ENCODE measurements at regions not wholly inside any gene's neighbourhood (a gene's known extent, or its start where the extent isn't known, plus 50 kb on each side); places are given as distances from the start of the nearest gene placed in this dataset.
"Not testable (repeated sequence)": the region's sequence is repeated elsewhere in the genome, so short reads cannot be mapped to it uniquely, and the experiment has no call there.

- not testable (repeated sequence) for H3K9me3 ChIP-seq (ENCODE audit: control insufficient read depth, low read length); DNase-seq; H3K4me1 ChIP-seq (ENCODE audit: control insufficient read depth, insufficient read depth, low read length, poor library complexity, severe bottlenecking); H3K4me3 ChIP-seq (ENCODE audit: insufficient read depth, low read depth, low read length, poor library complexity, severe bottlenecking); H3K27me3 ChIP-seq (replicated peaks; ENCODE audit: control insufficient read depth, insufficient read depth, low read length, poor library complexity, severe bottlenecking); H3K27ac ChIP-seq (ENCODE audit: insufficient read depth, low read length, poor library complexity, severe bottlenecking); H3K36me3 ChIP-seq (ENCODE audit: control insufficient read depth, insufficient read depth, low read length)
Observed at GRCh38 chr21:9844106-9844505, 677.3 kb upstream of the TPTE start.

DNA sequence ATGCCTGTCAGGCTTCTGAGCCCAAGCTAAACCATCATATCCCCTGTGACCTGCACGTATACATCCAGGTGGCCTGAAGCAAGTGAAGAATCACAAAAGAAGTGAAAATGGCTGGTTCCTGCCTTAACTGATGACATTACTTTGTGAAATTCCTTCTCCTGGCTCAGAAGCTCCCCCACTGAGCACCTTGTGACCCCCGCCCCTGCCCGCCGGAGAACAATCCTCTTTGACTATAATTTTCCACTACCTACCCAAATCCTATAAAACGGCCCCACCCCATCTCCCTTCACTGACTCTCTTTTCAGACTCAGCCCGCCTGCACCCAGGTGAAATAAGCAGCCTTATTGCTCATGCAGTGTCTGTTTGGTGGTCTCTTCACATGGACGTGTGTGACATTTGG, 673.9 kb upstream of the TPTE start:
- not testable (repeated sequence) for H3K4me1 ChIP-seq (ENCODE audit: control insufficient read depth, insufficient read depth, low read length, poor library complexity, severe bottlenecking); H3K27me3 ChIP-seq (replicated peaks; ENCODE audit: control insufficient read depth, insufficient read depth, low read length, poor library complexity, severe bottlenecking); H3K9me3 ChIP-seq (ENCODE audit: control insufficient read depth, low read length); H3K36me3 ChIP-seq (ENCODE audit: control insufficient read depth, insufficient read depth, low read length); DNase-seq; H3K4me3 ChIP-seq (ENCODE audit: insufficient read depth, low read depth, low read length, poor library complexity, severe bottlenecking); H3K27ac ChIP-seq (ENCODE audit: insufficient read depth, low read length, poor library complexity, severe bottlenecking)

GRCh38 chr21:9851166-9851565, 670.2 kb upstream of the TPTE start:
- not testable (repeated sequence) for H3K36me3 ChIP-seq (ENCODE audit: control insufficient read depth, insufficient read depth, low read length); DNase-seq; H3K9me3 ChIP-seq (ENCODE audit: control insufficient read depth, low read length)

GRCh38 chr21:9851695-9852094, 669.7 kb upstream of the TPTE start:
- not testable (repeated sequence) for H3K4me3 ChIP-seq (ENCODE audit: insufficient read depth, low read depth, low read length, poor library complexity, severe bottlenecking); H3K27ac ChIP-seq (ENCODE audit: insufficient read depth, low read length, poor library complexity, severe bottlenecking); H3K27me3 ChIP-seq (replicated peaks; ENCODE audit: control insufficient read depth, insufficient read depth, low read length, poor library complexity, severe bottlenecking); DNase-seq; H3K36me3 ChIP-seq (ENCODE audit: control insufficient read depth, insufficient read depth, low read length); H3K4me1 ChIP-seq (ENCODE audit: control insufficient read depth, insufficient read depth, low read length, poor library complexity, severe bottlenecking); H3K9me3 ChIP-seq (ENCODE audit: control insufficient read depth, low read length)

More at GRCh38 chr21:9851166-9851565, 670.2 kb upstream of the TPTE start:
- not testable (repeated sequence) for H3K27ac ChIP-seq (ENCODE audit: insufficient read depth, low read length, poor library complexity, severe bottlenecking); H3K4me1 ChIP-seq (ENCODE audit: control insufficient read depth, insufficient read depth, low read length, poor library complexity, severe bottlenecking); H3K4me3 ChIP-seq (ENCODE audit: insufficient read depth, low read depth, low read length, poor library complexity, severe bottlenecking); H3K27me3 ChIP-seq (replicated peaks; ENCODE audit: control insufficient read depth, insufficient read depth, low read length, poor library complexity, severe bottlenecking)

- not testable (repeated sequence) for DNase-seq; H3K27ac ChIP-seq (ENCODE audit: insufficient read depth, low read length, poor library complexity, severe bottlenecking); H3K4me1 ChIP-seq (ENCODE audit: control insufficient read depth, insufficient read depth, low read length, poor library complexity, severe bottlenecking); H3K9me3 ChIP-seq (ENCODE audit: control insufficient read depth, low read length); H3K4me3 ChIP-seq (ENCODE audit: insufficient read depth, low read depth, low read length, poor library complexity, severe bottlenecking); H3K36me3 ChIP-seq (ENCODE audit: control insufficient read depth, insufficient read depth, low read length); H3K27me3 ChIP-seq (replicated peaks; ENCODE audit: control insufficient read depth, insufficient read depth, low read length, poor library complexity, severe bottlenecking)
Observed at GRCh38 chr21:9857563-9857962, 663.8 kb upstream of the TPTE start.

GRCh38 chr21:9859865-9860264, 661.5 kb upstream of the TPTE start:
- H3K36me3 ChIP-seq (ENCODE audit: control insufficient read depth, insufficient read depth, low read length); H3K4me1 ChIP-seq (ENCODE audit: control insufficient read depth, insufficient read depth, low read length, poor library complexity, severe bottlenecking); DNase-seq; H3K27me3 ChIP-seq (replicated peaks; ENCODE audit: control insufficient read depth, insufficient read depth, low read length, poor library complexity, severe bottlenecking); H3K4me3 ChIP-seq (ENCODE audit: insufficient read depth, low read depth, low read length, poor library complexity, severe bottlenecking); H3K9me3 ChIP-seq (ENCODE audit: control insufficient read depth, low read length); H3K27ac ChIP-seq (ENCODE audit: insufficient read depth, low read length, poor library complexity, severe bottlenecking): not testable (repeated sequence)

DNA sequence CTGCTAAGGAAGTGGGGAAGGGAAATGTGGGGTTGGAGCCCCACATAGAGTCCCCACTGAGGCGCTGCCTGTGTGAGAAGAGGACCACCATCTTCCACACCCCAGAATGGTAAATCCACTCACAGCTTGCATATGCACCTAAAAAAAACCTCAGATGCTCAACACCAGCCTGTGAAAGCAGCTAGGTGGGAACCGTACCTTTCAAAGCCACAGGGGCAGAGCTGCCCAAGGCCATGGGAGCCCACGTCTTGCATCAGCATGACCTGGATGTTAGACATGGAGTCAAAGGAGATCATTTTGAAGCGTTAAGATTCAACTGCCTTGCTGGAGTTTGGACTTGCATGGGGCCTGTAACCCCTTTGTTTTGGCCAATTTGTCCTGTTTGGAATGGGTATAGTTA, 658.9 kb upstream of the TPTE start:
- H3K4me1 ChIP-seq (ENCODE audit: control insufficient read depth, insufficient read depth, low read length, poor library complexity, severe bottlenecking); H3K36me3 ChIP-seq (ENCODE audit: control insufficient read depth, insufficient read depth, low read length); H3K27me3 ChIP-seq (replicated peaks; ENCODE audit: control insufficient read depth, insufficient read depth, low read length, poor library complexity, severe bottlenecking); H3K9me3 ChIP-seq (ENCODE audit: control insufficient read depth, low read length); H3K27ac ChIP-seq (ENCODE audit: insufficient read depth, low read length, poor library complexity, severe bottlenecking); H3K4me3 ChIP-seq (ENCODE audit: insufficient read depth, low read depth, low read length, poor library complexity, severe bottlenecking); DNase-seq: not testable (repeated sequence)

DNA sequence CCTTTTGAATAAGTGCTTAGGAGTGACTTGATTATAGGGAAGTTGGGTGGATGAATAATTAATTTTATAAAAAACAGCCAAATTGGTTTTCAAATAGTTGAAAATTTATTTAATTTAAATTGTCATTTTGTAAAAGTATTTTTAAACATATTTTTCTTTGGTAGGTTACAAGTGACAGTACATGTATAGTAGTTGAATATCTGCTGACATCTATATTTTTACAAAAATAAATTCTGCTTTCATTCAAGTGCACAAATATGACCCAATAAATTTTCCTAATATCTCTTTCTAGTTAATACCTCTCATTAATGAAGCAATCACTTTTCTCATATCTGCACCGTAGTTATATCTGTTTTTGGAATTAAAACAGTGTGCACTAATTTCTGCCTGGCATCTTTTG, 653.6 kb upstream of the TPTE start:
- not testable (repeated sequence) for H3K4me1 ChIP-seq (ENCODE audit: control insufficient read depth, insufficient read depth, low read length, poor library complexity, severe bottlenecking); DNase-seq; H3K27ac ChIP-seq (ENCODE audit: insufficient read depth, low read length, poor library complexity, severe bottlenecking); H3K36me3 ChIP-seq (ENCODE audit: control insufficient read depth, insufficient read depth, low read length); H3K27me3 ChIP-seq (replicated peaks; ENCODE audit: control insufficient read depth, insufficient read depth, low read length, poor library complexity, severe bottlenecking); H3K4me3 ChIP-seq (ENCODE audit: insufficient read depth, low read depth, low read length, poor library complexity, severe bottlenecking); H3K9me3 ChIP-seq (ENCODE audit: control insufficient read depth, low read length)

DNA sequence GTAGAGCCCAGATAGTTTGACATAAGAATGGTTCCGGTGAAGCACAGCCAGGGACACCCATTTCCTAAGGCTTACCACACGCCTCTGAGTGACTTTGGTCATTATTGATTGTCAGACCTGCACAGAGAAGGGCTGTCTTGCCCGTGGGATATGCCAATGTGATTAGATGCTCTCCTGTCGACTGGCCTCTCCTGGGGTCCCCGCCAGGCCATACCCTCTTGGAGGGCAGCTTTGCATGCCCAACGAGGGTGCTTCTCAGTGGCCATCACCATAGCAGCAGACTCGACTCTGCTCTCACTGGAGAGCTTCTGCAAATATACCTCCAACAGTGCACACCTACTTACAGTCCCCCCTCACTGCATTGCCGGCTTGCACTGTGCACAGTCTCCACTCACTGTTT, 648.3 kb upstream of the TPTE start:
- not testable (repeated sequence) for H3K36me3 ChIP-seq (ENCODE audit: control insufficient read depth, insufficient read depth, low read length); H3K27ac ChIP-seq (ENCODE audit: insufficient read depth, low read length, poor library complexity, severe bottlenecking); DNase-seq; H3K4me1 ChIP-seq (ENCODE audit: control insufficient read depth, insufficient read depth, low read length, poor library complexity, severe bottlenecking); H3K4me3 ChIP-seq (ENCODE audit: insufficient read depth, low read depth, low read length, poor library complexity, severe bottlenecking); H3K27me3 ChIP-seq (replicated peaks; ENCODE audit: control insufficient read depth, insufficient read depth, low read length, poor library complexity, severe bottlenecking); H3K9me3 ChIP-seq (ENCODE audit: control insufficient read depth, low read length)

- H3K4me1 ChIP-seq (ENCODE audit: control insufficient read depth, insufficient read depth, low read length, poor library complexity, severe bottlenecking); H3K4me3 ChIP-seq (ENCODE audit: insufficient read depth, low read depth, low read length, poor library complexity, severe bottlenecking); H3K27me3 ChIP-seq (replicated peaks; ENCODE audit: control insufficient read depth, insufficient read depth, low read length, poor library complexity, severe bottlenecking); H3K36me3 ChIP-seq (ENCODE audit: control insufficient read depth, insufficient read depth, low read length); H3K9me3 ChIP-seq (ENCODE audit: control insufficient read depth, low read length); H3K27ac ChIP-seq (ENCODE audit: insufficient read depth, low read length, poor library complexity, severe bottlenecking); DNase-seq: not testable (repeated sequence)
Observed at GRCh38 chr21:9874136-9874535, 647.2 kb upstream of the TPTE start.

DNA sequence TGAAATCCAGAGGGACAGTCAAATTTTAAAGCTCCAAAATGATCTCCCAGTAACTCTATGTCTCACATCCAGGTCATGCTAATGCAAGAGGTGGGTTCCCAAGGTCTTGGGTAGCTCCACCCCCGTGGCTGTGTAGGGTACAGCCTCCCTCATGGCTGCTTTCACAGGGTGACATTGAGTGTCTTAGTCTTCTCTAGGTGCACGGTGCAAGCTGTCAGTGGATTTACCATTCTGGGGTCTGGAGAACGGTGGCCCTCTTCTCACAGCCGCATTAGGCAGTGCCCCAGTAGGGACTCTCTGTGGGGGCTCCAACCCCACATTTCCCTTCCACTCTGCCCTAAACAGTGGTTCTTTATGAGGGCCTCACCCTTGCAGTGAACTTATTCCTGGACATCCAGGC, 640.0 kb upstream of the TPTE start:
- H3K27ac ChIP-seq (ENCODE audit: insufficient read depth, low read length, poor library complexity, severe bottlenecking); H3K9me3 ChIP-seq (ENCODE audit: control insufficient read depth, low read length); H3K4me1 ChIP-seq (ENCODE audit: control insufficient read depth, insufficient read depth, low read length, poor library complexity, severe bottlenecking); H3K36me3 ChIP-seq (ENCODE audit: control insufficient read depth, insufficient read depth, low read length); H3K27me3 ChIP-seq (replicated peaks; ENCODE audit: control insufficient read depth, insufficient read depth, low read length, poor library complexity, severe bottlenecking); H3K4me3 ChIP-seq (ENCODE audit: insufficient read depth, low read depth, low read length, poor library complexity, severe bottlenecking); DNase-seq: not testable (repeated sequence)

Measured in effector memory CD4-positive, alpha-beta T cell (primary cell).